Sciatic nerve (tissue), 2 donors: ENCODE measurements at regions not wholly inside any gene's neighbourhood (a gene's known extent, or its start where the extent isn't known, plus 50 kb on each side); places are given as distances from the start of the nearest gene placed in this dataset.
"Not testable (repeated sequence)": the region's sequence is repeated elsewhere in the genome, so short reads cannot be mapped to it uniquely, and the experiment has no call there.

Source experiments
- ATAC-seq: fragments of 200-7000 bp; cut with Tn5 transposase; one replicate; pipeline ENCODE4 v1.9.1; 2020; ENCODE audit warnings: mild to moderate bottlenecking, moderate library complexity
- DNase-seq: peaks from one replicate; pipeline ENCODE4 v3.0.0-alpha.2; 2020; ENCODE audit warnings: low spot score
- intact Hi-C: fragments of 100-400 bp; cut with DNase I; formaldehyde crosslinking; loops from one replicate; pipeline ENCODE4 v1.14.2; 2022
- donor health status: DM: no; HTN: no; CAD: no.
- donor health status: DM: no; HTN: no; CAD: no.

DNA sequence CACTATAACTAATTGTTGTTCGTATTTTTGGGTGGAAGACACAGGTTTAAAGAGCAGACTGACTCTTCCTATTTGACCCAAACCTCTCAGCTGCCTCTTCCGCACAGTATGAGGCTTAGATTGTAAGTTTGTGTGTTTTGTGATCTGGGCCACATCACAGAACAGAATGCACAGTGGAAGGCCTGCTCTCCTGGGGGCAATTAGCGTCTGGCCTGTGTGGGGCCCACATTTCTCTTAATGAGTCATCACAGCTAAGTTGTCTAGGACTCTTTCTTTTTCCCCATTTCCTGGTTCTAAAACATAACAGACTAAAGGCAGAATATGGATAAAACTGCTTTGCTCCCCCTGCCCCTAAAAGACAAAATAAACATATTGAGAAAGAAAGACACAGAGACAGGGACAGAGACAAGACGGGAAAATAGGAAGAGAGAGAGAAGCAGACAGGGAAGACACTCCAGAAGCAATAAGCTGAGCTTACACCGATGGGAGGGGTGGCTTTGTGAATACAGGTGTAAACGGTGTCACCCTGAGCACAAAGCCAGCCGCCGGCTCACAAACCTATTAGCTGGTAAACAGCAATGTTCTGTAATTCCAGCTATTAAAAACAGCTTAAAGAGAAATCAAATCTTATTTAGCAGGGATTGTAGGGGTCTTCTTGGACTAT lies 127.4 kb upstream of the OPCML start:
- no peak for DNase-seq
- intact Hi-C loops = no loop called here
- no peak for ATAC-seq

DNA sequence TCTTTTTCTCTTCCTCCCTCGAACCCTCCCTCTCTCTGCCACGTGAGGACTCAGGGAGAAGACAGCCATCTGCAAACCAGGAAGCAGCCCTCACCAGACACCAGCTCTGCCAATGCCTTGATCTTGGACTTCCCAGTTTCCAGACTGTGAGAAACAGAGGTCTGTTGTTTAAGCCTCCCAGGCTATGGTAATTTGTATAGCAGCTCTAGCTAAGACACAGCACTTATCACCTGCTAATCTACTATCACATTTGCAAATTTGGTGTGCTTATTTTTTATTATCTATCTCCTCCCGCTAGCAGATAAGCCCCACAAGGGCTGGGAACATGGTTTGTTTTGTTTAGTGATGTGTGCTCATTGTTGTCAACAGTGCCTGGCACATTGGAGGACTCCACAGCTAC lies 124.8 kb upstream of the OPCML start:
- no peak for ATAC-seq

DNA sequence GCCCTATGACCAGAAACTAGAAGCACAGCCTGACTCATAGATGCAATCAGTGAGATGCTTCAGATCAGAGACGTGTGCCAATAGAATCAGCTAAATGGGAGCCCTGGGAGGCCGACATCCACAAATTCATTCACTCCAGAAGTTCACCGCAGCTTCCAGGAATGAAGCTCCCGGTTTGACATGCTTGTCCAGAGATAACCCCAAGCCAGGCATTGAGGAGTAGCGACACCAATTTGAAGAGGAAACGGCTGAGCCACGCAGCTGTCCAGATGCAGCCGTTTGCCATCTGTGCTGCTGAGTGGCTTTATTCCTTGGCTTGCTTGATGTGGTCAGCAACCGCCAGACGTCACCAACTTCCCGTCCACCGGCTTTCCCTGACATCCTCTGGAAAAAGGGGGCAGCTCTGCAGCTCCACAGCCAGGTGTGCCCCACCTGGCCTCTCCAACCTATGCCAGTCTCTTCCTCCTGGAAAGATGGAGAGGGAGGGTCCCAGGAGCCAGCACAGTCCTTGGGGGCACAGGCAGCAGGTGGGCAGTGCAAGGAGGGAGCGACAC lies 123.9 kb upstream of the OPCML start:
- ATAC-seq (no peak), DNase-seq (no peak)
- intact Hi-C loops = no loop called here

More for the DNA sequence above, 124.8 kb upstream of the OPCML start:
- intact Hi-C loops = no loop called here
- DNase-seq = no peak

DNA sequence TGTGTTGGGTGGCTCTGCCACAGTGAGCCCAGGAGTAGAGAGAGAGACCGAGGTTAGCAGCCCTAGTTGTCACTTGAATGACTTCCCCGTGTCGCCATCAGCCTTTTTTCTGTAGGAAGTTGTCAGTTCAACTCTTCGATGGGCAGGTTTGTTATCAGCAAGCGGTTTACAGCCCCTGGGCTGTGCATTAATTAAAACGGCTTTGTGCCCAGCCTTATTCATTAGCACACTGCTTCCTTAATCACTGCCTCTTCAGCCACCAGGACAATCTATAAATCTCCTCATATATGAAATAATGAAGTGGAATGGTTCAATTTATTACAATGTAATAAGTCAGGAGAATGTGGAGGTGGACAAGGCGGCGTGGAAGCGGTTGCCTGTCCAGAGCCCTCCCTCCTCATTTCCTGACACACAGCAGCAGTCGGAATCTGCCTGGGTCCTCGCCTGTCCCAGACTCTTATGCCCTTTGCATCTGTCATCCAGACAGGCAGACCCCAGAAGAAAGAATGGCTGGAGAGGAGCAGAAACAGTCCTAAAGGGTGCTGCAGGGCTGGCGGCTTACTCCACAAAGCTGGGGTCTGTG lies 122.4 kb upstream of the OPCML start:
- intact Hi-C loops = no loop called here
- ATAC-seq (no peak), DNase-seq (no peak)

DNA sequence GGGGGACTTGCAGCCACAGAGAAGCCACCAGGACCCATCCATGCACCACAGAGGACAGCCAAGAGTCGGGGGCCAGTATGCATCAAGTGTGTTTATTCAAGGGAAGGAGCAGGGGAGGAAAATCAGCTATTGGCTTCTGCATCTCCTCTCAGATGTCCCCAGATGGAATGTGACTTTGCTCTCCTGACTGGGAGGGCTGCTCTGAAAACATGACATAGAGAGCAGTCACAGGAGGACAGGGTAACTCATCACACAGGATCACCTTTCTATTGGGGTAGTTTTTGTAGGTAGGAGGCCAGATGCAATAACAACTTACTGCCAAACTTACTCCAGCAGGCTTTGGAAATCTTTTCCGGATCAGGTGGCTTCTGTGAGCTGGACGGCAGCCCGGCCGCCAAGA lies 121.0 kb upstream of the OPCML start:
- DNase-seq (no peak), ATAC-seq (no peak)
- intact Hi-C loops = no loop called here

DNA sequence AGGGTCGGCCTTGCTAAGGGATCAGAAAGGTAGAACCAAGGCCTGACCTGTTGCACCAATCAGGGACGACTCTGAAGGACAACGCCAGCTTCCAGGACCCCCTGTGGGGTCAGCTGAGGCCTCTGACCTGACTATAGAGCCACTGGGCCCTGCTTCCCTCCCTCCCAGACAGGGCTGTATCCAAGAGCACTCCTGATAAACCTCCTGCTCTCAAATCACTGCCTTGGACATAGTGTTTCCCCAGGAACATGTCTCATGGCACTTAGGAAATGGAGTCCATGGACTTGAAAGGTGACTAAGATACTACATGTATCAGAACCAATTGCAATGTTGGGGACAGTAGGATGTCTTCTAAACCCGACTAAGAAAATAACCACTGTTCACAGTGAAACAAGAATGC lies 117.8 kb upstream of the OPCML start:
- DNase-seq (no peak), ATAC-seq (no peak)
- intact Hi-C loops = no loop called here

DNA sequence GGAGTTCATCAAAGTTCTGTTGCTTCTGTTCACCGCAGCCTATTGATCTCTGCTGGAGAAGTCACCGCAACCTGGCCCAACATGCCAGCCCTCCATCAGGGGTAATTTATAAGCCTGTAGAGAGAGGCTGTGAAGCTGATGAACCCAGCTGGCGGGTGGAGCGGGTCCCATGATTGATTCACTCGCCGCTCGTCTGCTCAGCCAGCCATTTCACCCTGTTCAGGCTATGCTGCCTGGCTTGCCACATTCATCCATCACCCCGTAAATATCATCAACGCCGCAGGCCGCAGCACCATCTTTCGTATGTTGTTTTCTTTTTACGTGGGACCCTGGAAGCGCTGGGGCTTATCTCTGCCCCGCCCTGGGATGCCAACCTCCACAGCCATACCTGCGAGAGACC lies 116.7 kb upstream of the OPCML start:
- intact Hi-C loops = no loop called here
- DNase-seq = no peak
- ATAC-seq = no peak

DNA sequence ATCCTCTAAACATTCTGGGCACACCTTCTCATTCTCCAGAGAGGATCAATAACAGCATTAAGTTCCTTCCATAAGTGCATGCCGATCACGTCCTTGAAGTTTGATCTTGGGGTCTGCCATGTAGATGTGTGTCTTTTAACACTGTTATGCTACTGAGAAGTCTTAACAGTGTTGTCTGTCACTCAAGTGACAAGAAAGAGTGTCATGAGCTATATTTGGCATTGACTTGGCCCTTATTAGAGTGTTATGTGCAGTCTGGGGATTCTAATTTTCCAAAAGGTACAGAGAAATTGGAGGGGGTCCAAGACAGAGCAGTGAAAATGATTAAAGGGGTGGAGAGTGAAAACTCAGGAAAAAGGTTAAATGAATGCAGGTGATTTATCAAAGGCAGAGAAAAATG lies 107.1 kb upstream of the OPCML start:
- intact Hi-C loops = no loop called here
- ATAC-seq = no peak

DNA sequence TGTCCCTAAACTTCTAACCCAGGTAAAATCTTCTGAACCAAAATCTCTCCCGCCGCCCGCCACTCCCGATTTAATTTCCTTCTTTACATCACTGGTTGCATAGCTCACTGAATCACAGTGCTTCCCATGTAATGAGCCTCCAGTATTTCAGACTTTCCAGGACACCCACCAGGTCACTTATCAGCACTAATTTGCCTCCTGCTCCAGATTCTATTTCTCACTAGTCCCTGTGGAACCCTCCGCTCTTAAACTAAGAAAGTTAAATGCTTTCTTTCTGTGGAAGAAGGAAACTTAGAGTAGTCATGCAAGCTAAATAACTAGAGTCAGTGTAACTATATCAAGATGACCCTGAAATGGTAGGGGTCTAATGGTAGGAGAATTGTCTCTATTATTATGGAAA lies 106.6 kb upstream of the OPCML start:
- no peak for ATAC-seq
- intact Hi-C loops = no loop called here
- no peak for DNase-seq

More for the DNA sequence above, 107.1 kb upstream of the OPCML start:
- no peak for DNase-seq

DNA sequence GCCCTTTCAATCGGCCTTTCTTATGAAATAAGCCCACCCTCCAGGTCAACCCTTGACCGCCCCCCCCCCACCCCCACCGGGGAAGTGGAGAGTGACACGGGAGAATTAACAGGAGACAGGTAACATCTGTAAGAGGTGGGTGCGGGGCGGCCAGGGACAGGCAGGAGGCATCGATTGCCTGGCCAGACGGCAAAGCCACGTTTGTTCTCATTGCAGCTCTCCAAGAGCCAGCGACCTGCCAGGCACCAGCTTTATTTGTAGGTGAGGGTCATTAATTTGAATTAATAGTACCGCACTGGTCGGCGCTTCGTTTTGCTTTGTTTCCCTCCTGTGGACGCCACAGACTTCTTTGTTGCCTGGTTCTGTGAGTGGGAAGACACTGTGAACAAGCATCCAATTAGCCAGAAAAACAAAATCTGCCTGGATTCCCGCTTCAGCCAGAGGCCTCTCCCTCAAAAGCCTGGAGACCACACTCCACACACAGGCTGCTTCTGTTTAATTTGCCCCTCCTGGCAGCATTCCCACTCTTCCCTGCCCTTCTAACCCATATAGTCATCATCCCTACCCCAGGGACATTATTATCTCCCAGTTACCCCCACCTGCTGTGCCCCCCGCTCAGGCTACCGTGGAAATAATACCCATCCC lies 104.5 kb upstream of the OPCML start:
- intact Hi-C loops = no loop called here
- DNase-seq (no peak), ATAC-seq (no peak)

DNA sequence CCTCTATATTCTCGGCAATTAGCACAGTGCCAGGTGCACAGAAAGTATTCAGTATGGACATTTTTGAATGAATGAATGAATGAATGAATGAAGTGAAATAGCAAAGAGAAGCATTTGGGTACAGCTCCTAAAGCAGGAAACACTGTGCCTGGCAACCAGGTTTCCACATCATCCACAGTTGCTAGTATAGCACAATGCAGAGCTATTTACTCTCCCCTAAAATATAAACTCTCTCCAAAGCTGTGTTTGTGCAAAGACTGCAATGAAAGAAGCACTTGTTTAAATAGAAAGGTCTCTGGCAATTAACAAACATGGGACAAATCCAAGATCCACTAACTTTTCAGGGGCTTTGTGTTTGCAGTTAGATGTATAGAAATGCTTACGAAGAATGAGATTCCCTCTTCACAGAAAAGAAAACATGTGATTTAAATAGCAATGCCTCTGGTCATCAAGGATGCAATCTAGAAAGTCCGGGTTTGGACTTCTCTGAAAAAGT lies 103.0 kb upstream of the OPCML start:
- ATAC-seq = no peak
- intact Hi-C loops = no loop called here
- DNase-seq = no peak

DNA sequence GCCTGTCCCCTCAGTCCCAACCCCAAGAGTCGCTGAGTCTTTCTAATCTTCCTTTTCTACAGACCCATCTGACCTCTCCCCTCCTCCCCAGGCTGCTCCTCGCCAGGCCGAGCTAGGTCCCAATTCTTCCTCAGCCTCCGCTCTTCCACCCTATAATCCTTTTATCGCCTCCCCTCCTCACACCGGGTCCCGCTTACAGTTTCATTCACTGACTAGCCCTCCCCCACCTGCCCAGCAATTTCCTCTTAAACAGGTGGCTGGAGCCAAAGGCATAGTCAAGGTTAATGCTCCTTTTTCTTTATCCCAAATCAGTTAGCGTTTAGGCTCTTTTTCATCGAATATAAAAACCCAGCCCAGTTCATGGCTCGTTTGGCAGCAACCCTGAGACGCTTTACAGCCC lies 96.1 kb upstream of the OPCML start:
- DNase-seq, ATAC-seq, intact Hi-C loops: not testable (repeated sequence)

DNA sequence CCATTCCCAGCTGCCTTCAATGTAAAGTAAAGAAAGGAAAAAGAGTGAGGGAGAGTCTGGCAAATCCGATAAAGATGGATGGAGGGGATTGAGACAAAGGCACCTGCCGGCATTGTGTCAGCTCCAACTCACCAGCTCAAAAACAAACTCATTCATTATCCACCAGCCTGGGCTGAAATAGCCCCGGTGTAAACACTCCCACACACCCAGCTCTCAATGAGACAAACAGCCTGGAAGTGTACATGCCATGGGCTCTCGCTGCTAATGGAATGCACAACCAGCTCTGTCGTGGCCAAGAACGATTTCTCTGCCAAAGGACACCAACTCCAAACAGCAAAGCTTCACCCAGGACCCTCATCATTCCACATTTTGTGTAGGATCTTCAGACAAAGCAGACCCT lies 89.3 kb upstream of the OPCML start:
- ATAC-seq = no peak
- intact Hi-C loops = no loop called here
- DNase-seq = no peak

DNA sequence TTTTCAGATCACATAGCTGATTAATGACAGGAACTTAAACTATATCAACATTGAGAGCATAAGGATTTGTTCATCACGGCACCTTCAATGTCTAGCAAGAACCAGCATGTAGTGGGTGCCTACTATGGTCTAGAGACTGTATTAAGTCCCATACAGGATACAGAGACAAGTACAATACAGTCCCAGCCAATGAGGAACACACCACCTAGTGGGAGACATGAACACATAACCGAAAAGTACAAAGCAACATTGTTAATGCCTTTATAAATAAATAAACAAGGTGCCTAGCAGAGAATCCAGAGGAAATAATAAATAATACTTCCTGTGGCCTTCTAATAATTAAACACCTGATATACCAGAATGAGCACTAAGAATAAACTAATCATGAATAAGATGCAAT lies 87.7 kb upstream of the OPCML start:
- ATAC-seq = no peak

DNA sequence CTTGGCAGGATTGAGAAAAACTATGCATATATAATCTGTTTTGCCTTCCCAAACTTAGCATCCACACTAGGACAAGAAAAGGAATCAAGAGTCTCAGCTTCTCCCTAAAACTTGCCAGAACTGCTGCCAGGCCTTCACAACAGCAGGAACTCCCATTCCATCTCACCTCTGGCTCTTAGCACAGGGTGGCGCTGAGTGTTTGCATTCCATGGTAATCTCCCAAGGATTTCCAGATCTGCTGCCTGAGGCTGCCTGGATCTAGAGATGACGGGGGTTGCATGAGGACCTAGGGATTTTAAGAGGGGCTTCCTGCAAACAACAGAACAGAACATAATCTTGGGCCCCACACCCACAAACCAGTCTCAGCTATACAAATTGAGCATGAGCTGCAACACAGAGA lies 87.1 kb upstream of the OPCML start:
- DNase-seq (no peak), ATAC-seq (no peak)
- intact Hi-C loops = no loop called here

More for the DNA sequence above, 87.7 kb upstream of the OPCML start:
- intact Hi-C loops = no loop called here
- no peak for DNase-seq

DNA sequence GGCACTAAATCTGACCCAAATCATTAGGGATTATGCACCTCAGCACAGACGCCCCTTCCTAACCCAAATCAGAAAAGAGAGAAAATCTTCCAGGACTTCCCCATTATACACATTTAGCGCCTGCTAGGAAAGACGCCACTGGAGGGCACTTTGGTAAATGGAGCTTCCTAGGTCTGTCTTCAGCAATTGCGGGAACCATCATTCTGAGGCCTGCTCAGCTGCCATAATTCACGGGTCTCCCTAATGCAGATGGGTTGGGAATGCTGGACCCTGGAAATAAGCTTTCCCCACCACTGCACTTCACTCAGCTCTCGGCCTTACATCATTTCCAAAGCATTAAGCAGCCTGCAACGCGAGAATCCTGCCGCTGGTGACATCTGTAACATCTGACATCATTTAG lies 86.2 kb upstream of the OPCML start:
- ATAC-seq (no peak), DNase-seq (no peak)
- intact Hi-C loops = no loop called here

DNA sequence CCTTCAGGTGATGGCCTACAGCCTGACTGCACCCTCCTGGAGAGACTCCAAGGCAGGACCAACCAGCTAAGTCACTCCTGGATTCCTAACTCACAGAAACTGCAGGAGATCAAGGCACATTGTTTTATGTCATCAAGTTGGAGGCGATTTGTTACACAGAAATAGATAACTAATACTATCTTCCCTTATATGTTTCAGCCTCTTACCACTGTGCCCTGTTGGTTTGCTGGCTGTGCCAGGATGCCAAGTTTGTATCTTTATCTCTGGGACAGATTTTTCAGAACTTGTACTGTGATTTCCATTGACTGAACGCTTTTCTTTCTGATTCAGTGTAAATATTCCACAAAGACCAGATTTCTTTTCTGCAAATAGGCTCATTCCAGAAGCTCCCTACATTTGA lies 76.2 kb upstream of the OPCML start:
- no peak for DNase-seq
- intact Hi-C loops = no loop called here
- no peak for ATAC-seq

DNA sequence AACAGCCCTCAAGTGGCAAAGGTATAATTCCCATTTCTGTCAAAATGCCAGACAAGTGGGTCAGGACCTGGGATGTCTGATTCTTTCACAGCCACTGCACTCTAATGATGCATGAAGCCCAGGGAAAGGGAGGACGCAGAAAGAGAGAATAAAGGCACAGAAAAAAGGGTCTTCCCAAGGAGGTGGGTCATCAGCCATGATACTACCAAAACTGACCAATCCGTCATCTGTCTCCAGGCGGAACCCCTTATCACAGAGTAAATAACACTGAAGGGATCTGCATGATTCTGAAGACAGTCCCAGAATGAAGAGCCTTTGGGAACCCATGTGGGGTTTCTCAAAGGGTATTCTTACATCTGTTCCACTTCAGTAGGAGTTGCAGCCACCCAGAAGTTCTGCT lies 73.8 kb upstream of the OPCML start:
- intact Hi-C loops = no loop called here
- no peak for ATAC-seq
- no peak for DNase-seq

DNA sequence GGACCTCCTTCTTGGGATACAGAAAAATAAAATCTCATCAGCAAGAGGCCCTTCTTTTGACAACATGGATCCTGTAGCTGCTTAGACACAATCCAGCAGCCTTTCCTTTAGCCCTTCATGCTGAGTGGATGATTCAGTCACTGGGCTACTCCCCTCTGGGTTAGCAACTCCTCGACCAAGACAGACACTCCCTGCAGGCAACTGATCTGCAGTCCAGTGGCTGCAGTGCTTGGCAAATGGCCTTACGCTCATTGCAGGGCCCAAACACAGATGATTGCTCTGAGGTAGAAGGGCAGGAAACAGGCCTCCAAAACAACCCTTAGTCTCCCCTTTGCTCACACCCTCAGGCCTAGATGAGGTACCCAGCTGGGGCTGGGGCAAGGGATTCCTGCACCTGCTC lies 73.2 kb upstream of the OPCML start:
- DNase-seq = no peak
- intact Hi-C loops = no loop called here
- no peak for ATAC-seq

DNA sequence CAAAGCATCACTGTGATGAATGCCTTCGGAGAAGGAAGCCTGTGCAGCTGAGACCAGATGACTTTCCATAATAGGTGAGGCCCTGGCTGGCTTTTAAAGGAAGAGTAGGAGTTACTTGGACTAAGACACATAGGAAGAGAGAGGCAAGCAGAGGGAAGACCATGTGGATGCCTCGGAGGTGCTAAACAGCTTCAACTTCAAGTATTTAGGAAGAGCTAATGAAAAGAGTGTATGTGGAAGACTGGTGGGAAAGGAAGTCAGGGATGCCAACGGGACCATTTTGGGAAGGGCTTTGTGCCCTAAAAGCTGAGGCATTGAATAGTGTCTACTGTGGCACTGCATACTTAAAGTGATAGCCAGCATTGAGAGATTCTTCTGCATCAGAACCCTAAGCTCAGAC lies 69.3 kb upstream of the OPCML start:
- intact Hi-C loops = no loop called here
- DNase-seq (no peak), ATAC-seq (no peak)
